ENCODE measurements at regions not wholly inside any gene's neighbourhood (a gene's known extent, or its start where the extent isn't known, plus 50 kb on each side); places are given as distances from the start of the nearest gene placed in this dataset.
"Not testable (repeated sequence)": the region's sequence is repeated elsewhere in the genome, so short reads cannot be mapped to it uniquely, and the experiment has no call there.

DNA sequence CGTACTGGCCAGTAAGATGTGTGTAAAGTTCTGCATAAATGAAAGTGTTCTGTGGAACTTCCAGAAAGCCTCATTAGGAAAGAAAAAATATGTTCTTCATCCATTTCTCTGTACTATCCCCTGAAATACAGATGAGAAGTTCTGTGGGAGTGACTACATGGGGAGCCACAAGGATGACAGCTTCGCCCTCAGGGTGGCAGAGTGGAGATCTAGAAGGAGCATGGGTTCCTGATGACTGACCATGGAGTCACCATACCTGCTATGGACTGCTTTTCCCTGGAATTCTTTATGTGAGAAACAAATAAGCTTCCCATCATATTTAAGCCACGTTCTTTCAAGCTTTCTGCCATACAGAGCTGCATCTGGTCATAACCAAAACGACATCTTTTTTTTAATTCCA, 113.9 kb upstream of the RGS1 start:
- no peaks in the 10 kb centered on the region for H3K36me3 Mint-ChIP-seq
- no peak overlapping the region for H3K27ac Mint-ChIP-seq
- H3K4me1 Mint-ChIP-seq (ENCODE audit: low read depth) = no peaks in the 10 kb centered on the region
- H3K9me3 Mint-ChIP-seq (ENCODE audit: low read depth) = no peaks in the 10 kb centered on the region
- peaks cover 14% of the 10 kb centered on the region for H3K27me3 Mint-ChIP-seq
- no peak overlapping the region for H3K4me3 Mint-ChIP-seq

DNA sequence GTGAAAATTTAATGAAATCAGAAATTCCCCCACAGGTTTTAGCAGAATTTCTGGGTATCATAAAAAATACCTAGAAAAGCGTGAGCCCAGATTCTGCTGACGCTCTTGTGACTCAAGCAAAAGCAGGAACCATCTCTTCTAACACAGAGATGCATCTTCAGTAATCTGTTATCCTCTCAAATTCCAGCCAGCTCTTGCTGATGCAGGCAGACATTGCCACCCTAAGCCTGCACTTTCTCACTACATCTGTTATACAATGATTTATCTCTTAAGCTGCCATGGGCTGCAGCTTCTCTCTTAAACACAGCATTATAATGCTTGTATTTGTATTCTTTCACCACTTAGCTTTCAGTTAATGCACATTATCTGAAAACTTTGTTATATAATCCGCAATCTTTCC, 113.0 kb upstream of the RGS1 start:
- Mint-ChIP-seq H3K4me3 (no peak overlapping the region), H3K27ac (no peak overlapping the region), H3K4me1 (ENCODE audit: low read depth) (no peaks in the 10 kb centered on the region), H3K36me3 (no peaks in the 10 kb centered on the region), H3K27me3 (peaks cover 17% of the 10 kb centered on the region), H3K9me3 (ENCODE audit: low read depth) (no peaks in the 10 kb centered on the region)

DNA sequence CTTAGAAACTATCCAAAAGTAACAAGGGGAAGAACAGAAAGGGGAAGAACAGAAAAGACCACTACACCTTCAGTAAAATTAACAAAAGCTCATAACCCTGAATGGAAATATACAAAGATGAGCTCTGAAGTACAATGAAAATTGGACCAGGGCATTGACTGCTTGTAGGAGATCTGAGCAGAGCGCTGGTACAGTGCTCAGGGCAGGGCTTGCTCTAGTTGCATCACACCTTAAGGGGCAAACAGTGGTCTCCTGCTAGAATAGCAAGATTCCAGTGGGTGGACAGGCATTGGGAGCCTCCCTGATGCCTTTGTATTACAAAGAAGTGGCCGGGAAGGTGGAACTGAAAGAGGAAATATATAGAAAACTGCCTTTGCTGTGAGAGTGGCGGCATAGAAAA, 111.9 kb upstream of the RGS1 start:
- no peaks in the 10 kb centered on the region for H3K9me3 Mint-ChIP-seq (ENCODE audit: low read depth)
- H3K27ac Mint-ChIP-seq = no peak overlapping the region
- no peaks in the 10 kb centered on the region for H3K4me1 Mint-ChIP-seq (ENCODE audit: low read depth)
- peaks cover 15% of the 10 kb centered on the region for H3K27me3 Mint-ChIP-seq
- H3K4me3 Mint-ChIP-seq = no peak overlapping the region
- no peaks in the 10 kb centered on the region for H3K36me3 Mint-ChIP-seq

DNA sequence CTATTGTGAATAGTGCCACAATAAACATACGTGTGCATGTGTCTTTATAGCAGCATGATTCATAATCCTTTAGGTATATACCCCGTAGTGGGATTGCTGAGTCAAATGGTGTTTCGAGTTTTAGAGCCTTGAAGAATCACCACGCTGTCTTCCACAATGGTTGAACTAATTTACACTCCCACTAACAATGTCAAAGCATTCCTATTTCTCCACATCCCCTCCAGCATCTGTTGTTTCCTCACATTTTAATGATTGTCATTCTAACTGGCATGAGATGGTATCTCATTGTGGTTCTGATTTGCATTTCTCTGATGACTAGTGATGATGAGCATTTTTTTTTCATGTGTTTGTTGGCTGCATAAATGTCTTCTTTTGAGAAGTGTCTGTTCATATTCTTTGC, 110.4 kb upstream of the RGS1 start:
- H3K36me3 Mint-ChIP-seq; H3K9me3 Mint-ChIP-seq (ENCODE audit: low read depth); H3K4me3 Mint-ChIP-seq; H3K27ac Mint-ChIP-seq; H3K4me1 Mint-ChIP-seq (ENCODE audit: low read depth): not testable (repeated sequence)
- peaks cover 17% of the 10 kb centered on the region for H3K27me3 Mint-ChIP-seq

DNA sequence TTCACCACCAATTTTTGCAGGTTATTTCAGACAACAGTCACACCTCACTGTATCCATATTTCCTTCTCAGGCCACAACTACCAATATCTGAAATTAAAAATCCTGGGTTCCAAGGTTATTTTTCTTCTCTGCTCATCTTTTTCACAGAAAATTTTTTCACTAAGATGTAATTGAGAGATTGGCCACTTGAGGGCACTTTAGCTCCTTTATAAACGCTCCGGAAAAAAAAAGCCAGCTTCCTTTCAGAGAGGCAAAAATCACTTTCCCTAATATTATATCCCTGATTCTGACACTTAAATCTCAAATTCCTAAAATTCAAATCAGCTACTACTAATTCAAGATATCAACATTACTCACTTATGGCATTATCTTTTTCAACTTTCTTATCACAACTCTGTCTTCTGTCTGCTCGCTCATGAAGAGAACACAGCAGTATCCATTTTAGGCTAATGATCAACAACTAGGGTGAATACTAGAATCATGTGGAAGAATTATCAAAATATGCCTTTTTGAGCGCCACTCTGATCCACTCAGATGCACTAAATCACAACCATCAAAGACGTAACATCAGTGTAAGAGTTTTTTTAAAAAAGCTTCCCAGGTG, 101.4 kb upstream of the RGS1 start:
- Mint-ChIP-seq H3K27ac (no peak overlapping the region), H3K36me3 (no peaks in the 10 kb centered on the region), H3K4me3 (no peak overlapping the region), H3K27me3 (peaks cover 5% of the 10 kb centered on the region), H3K4me1 (ENCODE audit: low read depth) (no peaks in the 10 kb centered on the region), H3K9me3 (ENCODE audit: low read depth) (no peaks in the 10 kb centered on the region)

DNA sequence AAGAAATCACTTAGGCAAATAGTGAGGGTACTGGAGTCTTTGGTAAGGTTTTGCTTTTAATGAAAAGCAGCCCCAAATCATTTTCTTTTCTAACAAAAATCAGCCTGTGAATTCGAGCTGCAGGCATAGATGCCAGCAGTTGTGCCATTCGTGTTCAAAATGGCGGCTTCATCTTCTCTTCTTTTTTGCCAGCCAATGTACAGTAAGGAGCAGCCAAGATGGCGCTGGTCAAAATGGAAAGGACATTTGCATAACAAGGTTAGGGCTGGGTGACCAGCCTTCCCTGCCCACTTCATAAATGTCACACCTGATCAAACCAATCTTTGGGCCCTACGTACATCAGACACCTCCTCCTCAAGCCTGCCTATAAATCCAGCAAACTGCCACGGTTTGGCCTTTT, 100.2 kb upstream of the RGS1 start:
- H3K27ac Mint-ChIP-seq = no peak overlapping the region
- H3K27me3 Mint-ChIP-seq = peaks cover 1% of the 10 kb centered on the region
- H3K9me3 Mint-ChIP-seq (ENCODE audit: low read depth) = no peaks in the 10 kb centered on the region
- H3K36me3 Mint-ChIP-seq = no peaks in the 10 kb centered on the region
- no peaks in the 10 kb centered on the region for H3K4me1 Mint-ChIP-seq (ENCODE audit: low read depth)
- no peak overlapping the region for H3K4me3 Mint-ChIP-seq

DNA sequence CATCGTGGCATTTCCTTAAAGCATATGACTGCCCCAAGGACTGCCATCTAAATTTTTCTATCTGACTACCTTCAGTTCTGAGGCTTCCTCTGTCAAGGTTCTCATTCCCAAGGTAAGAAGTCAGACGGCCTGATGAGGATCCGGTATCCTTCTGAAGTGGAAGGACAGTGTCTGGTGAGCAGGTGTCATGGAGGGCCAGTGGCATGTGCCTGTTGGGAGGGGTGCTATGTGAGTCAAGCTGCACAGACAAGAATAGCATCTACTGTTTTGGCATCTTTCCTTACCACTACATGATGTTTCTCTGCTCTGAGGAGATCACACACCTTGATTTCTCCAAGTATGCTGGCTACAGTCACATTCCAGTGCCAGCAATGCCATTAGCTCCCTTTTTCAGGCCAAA, 99.6 kb upstream of the RGS1 start:
- Mint-ChIP-seq H3K36me3 (no peaks in the 10 kb centered on the region), H3K27me3 (no peaks in the 10 kb centered on the region), H3K4me3 (no peak overlapping the region), H3K4me1 (ENCODE audit: low read depth) (no peaks in the 10 kb centered on the region), H3K9me3 (ENCODE audit: low read depth) (no peaks in the 10 kb centered on the region), H3K27ac (no peak overlapping the region)

DNA sequence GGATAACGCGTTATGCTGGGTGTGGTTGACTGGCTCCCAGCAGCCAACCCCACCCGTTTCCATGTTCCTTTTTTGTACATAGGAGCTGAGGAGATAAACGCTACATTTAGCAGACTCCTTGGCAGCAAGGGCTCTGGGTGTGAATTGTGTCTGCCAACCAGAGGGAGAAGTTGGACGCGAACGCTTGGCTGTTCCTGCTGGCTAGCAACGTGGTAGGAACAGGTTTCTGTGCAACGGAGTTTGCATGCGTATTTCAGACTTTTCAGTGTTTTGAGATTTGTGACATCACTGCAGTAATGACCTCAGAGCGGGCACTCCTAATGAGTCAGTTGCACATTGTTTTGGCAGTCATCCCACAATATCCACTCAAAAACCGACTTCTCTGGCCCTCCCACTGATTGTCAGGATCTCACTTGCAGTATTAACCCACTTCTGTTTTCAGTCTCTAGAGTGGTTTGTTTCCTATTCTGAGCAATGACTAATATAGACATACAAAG, 98.7 kb upstream of the RGS1 start:
- H3K36me3 Mint-ChIP-seq = no peaks in the 10 kb centered on the region
- H3K9me3 Mint-ChIP-seq (ENCODE audit: low read depth) = no peaks in the 10 kb centered on the region
- no peaks in the 10 kb centered on the region for H3K27me3 Mint-ChIP-seq
- no peak overlapping the region for H3K27ac Mint-ChIP-seq
- H3K4me3 Mint-ChIP-seq = no peak overlapping the region
- no peaks in the 10 kb centered on the region for H3K4me1 Mint-ChIP-seq (ENCODE audit: low read depth)

DNA sequence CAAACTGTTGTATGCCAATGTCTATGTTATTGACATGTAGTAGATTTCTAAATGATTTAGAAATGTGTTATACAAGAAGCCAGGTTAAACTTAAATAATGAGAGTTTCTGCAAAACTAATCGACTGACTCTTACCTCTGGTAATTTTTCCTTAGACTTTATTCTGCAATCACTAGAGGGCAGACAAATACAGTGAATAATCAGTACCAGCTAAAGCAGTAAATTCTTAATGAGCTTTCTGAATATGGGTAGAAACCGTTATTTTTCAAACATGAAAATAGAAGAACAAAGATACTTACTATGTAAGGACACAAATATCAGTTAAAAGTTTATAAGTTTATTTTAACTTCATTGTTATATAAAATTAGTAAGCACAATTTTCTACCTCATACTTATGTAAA, 97.9 kb upstream of the RGS1 start:
- H3K36me3 Mint-ChIP-seq = no peaks in the 10 kb centered on the region
- no peak overlapping the region for H3K27ac Mint-ChIP-seq
- no peaks in the 10 kb centered on the region for H3K9me3 Mint-ChIP-seq (ENCODE audit: low read depth)
- no peaks in the 10 kb centered on the region for H3K4me1 Mint-ChIP-seq (ENCODE audit: low read depth)
- H3K4me3 Mint-ChIP-seq = no peak overlapping the region
- H3K27me3 Mint-ChIP-seq = no peaks in the 10 kb centered on the region

DNA sequence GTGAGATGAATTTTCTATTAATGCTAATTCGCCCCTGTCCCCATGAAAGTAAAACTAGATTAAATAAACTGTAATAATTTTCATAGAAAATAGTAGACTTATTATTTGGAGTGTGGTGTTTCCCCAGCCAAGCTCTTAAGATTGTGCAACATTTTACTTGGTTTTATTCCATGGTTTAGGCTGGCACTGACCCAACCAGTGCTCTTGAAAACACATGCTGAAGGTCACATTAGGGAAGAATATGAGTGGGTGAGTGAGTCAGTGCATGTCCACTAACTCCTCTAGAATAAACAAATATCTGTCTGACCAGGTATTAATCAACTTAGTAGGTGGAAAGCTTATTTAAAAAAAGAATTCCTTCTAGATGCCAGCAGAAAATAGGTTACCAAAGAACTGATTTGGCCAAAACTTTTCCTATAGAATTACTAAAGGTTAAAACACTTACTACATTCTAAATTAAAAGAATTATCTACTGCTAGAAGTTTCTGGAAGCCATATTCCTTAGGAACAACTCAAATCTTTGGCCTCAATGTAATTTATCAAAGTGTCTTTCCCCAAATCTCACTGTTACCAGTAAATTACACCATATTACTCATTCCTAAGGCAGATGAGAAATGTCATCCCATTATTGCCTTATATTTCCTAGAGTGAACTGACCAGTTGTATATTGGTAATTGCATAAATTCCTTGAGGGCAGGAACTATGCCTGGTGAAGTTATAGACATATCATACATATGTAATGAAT, 89.7 kb upstream of the RGS1 start:
- Mint-ChIP-seq H3K4me1 (ENCODE audit: low read depth) (no peaks in the 10 kb centered on the region), H3K27ac (no peak overlapping the region), H3K9me3 (ENCODE audit: low read depth) (no peaks in the 10 kb centered on the region), H3K36me3 (no peaks in the 10 kb centered on the region), H3K4me3 (no peak overlapping the region), H3K27me3 (no peaks in the 10 kb centered on the region)

DNA sequence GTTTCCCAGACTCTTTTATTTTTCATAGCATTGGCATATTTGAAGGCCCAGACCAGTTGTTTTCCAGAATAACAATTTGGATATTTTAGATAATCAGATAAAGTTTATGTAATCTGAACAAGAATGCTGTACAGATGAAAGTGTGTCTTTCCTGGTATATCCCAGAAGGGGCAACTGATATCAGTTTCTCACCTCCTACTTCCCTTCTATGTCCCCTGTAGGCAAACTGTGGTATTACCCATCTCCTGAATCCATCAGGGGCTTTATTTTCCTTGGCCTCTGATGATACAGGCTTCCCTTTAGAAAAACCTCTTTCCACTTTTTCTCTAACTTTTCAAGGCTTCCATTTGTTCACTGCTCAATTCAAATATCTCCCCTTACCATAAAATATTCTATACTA, 87.5 kb upstream of the RGS1 start:
- no peak overlapping the region for H3K27ac Mint-ChIP-seq
- no peak overlapping the region for H3K4me3 Mint-ChIP-seq
- H3K27me3 Mint-ChIP-seq = no peaks in the 10 kb centered on the region
- H3K9me3 Mint-ChIP-seq (ENCODE audit: low read depth) = no peaks in the 10 kb centered on the region
- no peaks in the 10 kb centered on the region for H3K36me3 Mint-ChIP-seq
- H3K4me1 Mint-ChIP-seq (ENCODE audit: low read depth) = no peaks in the 10 kb centered on the region

DNA sequence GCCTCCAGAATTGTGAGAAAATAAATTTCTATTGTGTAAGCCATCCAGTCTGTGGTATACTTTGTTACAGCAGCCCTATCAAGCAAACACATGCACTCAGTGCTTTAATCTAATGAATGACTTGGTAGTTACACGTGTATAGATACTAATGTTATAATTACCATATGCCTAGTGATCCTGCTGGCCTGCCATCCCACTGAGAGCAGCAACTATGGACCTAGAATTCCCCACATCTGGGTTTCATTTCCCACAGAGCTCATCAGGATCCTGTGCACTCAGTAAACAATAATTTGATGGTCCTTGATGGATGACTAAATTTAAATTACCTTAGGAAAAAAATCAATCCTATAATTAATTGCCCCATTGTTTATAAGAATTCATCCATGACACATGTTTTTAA, 86.5 kb upstream of the RGS1 start:
- H3K9me3 Mint-ChIP-seq (ENCODE audit: low read depth) = no peaks in the 10 kb centered on the region
- no peaks in the 10 kb centered on the region for H3K36me3 Mint-ChIP-seq
- H3K27ac Mint-ChIP-seq = no peak overlapping the region
- H3K4me1 Mint-ChIP-seq (ENCODE audit: low read depth) = no peaks in the 10 kb centered on the region
- H3K27me3 Mint-ChIP-seq = no peaks in the 10 kb centered on the region
- no peak overlapping the region for H3K4me3 Mint-ChIP-seq

DNA sequence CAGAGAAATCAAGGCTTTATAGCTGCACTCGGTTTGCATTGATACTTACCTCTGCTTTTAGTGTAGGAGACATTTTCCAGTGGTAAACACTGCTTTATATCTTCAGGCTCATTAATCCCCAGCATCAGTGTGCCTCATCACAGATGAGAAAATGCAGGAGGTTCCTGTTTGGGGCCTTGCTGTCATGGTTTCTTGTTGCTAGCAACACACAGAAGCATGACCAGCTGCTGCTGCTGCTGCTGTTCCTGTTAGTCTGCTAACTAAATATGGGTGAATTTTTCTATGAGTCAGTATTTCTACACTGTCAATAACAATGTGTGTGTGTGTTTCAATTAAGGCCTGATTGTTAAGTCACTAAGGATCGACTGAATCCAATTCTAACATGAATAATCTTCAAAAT, 85.8 kb upstream of the RGS1 start:
- no peaks in the 10 kb centered on the region for H3K9me3 Mint-ChIP-seq (ENCODE audit: low read depth)
- no peaks in the 10 kb centered on the region for H3K4me1 Mint-ChIP-seq (ENCODE audit: low read depth)
- no peak overlapping the region for H3K4me3 Mint-ChIP-seq
- no peak overlapping the region for H3K27ac Mint-ChIP-seq
- H3K27me3 Mint-ChIP-seq = no peaks in the 10 kb centered on the region
- H3K36me3 Mint-ChIP-seq = no peaks in the 10 kb centered on the region

DNA sequence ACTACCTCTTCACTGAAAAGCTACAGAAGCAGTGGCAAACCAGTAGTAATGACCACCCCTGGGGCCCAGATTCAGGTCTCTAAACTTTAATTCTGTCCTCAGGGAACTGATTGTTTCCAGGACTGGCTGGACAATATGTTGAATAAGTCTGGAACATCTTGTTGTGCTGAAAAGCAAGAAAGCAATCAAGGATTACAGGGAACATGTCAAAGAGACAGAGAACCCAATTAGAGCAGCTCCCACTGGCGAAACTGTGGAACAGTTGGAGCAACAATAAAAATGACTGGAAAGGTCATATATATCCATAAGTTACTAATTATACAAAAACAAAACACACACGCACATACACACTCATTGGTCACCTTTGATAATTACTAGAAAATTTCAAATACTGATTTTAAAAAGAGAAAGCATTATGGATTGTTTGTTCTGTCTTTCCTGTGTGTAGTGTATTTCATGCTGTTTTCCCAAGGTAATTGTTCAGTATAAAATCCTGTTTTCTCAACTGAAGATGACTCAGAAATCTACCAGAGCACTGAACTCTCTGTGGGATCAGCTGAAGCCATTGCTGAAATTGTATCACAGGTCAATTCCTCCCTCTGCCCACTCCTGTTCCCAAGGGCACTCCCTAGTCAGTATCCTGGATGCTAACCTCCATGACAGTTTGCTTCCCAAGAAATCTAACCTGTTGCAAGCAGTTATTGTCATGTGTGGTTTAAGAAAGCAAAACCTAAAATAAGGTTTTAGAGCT, 83.6 kb upstream of the RGS1 start:
- Mint-ChIP-seq H3K4me1 (ENCODE audit: low read depth) (peaks cover 1% of the 10 kb centered on the region), H3K27me3 (no peaks in the 10 kb centered on the region)

DNA sequence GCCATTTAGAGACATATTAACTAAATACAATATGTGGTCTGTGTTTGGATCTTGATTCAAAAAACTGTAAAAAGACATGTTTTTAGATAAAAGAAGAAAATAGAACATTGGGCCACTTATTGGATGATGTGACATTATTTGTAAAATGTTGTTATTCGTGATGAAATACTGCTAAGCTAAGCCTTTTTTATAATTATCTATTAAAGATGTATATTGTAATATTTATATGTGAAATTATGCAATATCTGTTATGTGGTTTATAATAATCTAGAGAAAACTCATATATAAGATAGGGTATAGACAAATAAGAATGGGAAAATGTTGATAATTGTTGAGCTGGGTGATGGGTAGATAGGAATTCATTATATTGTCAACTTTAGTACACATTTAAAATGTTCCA, 82.0 kb upstream of the RGS1 start:
- no peaks in the 10 kb centered on the region for H3K9me3 Mint-ChIP-seq (ENCODE audit: low read depth)
- H3K27ac Mint-ChIP-seq = no peak overlapping the region
- H3K36me3 Mint-ChIP-seq = no peaks in the 10 kb centered on the region
- no peak overlapping the region for H3K4me3 Mint-ChIP-seq
- no peaks in the 10 kb centered on the region for H3K27me3 Mint-ChIP-seq
- H3K4me1 Mint-ChIP-seq (ENCODE audit: low read depth) = peaks cover 4% of the 10 kb centered on the region

More for the DNA sequence above, 83.6 kb upstream of the RGS1 start:
- H3K36me3 Mint-ChIP-seq = no peaks in the 10 kb centered on the region
- no peaks in the 10 kb centered on the region for H3K9me3 Mint-ChIP-seq (ENCODE audit: low read depth)
- no peak overlapping the region for H3K4me3 Mint-ChIP-seq
- no peak overlapping the region for H3K27ac Mint-ChIP-seq
